WI38 (cell line): ENCODE measurements at regions not wholly inside any gene's neighbourhood (a gene's known extent, or its start where the extent isn't known, plus 50 kb on each side); places are given as distances from the start of the nearest gene placed in this dataset.

ENCODE experiments used
- H3K4me3 ChIP-seq: 2 replicates; pipeline ENCODE4 v1.5.1; 2011; ENCODE audit warnings: low read depth, mild to moderate bottlenecking, control low read depth, low read length
- TF ChIP-seq, protein P1 (sequence below): IDR thresholded peaks from 2 replicates; pipeline ENCODE4 v1.5.1; 2012; ENCODE audit warnings: low read depth, mild to moderate bottlenecking, control low read depth, low read length

DNA sequence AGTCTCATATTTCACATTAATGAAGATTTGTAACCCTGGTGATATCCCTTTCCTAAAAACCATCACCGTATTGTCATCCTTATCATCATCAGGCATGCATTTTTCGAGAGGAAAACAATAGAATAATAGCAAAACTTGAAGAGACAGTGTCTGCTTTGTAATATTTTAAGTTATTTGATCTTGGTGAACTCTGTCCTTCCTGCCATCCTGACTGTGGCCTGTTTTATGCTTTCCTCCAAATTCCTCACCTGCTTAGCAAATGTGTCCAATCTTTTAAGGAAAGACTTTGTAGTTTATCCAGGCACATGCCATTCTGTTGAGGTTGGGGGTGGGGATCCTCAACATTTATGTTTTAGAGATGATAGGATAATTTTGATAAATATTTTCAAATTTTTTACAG is 306.1 kb upstream of the COL8A1 start:
- TF ChIP-seq, protein P1, sequence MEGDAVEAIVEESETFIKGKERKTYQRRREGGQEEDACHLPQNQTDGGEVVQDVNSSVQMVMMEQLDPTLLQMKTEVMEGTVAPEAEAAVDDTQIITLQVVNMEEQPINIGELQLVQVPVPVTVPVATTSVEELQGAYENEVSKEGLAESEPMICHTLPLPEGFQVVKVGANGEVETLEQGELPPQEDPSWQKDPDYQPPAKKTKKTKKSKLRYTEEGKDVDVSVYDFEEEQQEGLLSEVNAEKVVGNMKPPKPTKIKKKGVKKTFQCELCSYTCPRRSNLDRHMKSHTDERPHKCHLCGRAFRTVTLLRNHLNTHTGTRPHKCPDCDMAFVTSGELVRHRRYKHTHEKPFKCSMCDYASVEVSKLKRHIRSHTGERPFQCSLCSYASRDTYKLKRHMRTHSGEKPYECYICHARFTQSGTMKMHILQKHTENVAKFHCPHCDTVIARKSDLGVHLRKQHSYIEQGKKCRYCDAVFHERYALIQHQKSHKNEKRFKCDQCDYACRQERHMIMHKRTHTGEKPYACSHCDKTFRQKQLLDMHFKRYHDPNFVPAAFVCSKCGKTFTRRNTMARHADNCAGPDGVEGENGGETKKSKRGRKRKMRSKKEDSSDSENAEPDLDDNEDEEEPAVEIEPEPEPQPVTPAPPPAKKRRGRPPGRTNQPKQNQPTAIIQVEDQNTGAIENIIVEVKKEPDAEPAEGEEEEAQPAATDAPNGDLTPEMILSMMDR = no peak
- H3K4me3 ChIP-seq = no peak overlapping the region

DNA sequence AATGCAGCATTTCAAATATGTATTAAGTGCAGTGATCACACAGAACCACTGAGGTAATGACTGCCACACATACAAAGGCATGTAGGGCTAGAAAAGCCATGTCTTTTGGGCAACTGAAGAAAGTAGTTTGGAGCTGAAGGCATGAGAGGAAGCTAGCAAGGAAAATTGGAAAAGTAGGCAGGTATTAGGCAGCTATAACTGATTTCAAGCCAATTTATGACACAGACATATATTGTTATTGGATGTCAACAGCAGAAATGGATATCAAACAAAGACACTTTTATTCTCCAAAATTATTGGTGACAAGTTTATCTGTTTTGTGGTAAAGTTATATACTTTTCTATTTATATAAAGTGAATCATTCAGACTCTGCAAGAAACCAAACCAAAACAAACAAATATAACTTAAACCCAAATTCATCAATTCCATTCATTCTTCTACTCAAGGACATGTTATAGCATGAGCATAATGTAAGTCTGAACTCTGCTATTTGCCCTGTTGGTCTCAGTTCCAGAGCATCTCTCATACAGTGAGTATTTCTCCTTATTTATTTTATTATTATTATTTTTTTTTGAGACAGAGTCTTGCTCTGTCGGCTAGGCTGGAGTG is 307.4 kb upstream of the COL8A1 start:
- no peak overlapping the region for H3K4me3 ChIP-seq
- TF ChIP-seq, protein P1 = no peak

- TF ChIP-seq, protein P1 = no peak
- no peak overlapping the region for H3K4me3 ChIP-seq
Measured at GRCh38 chr3:99330281-99330680, 308.1 kb upstream of the COL8A1 start.

GRCh38 chr3:99325402-99325801 is 313.0 kb upstream of the COL8A1 start:
- TF ChIP-seq, protein P1 = no peak
- H3K4me3 ChIP-seq = no peak overlapping the region

- no peak overlapping the region for H3K4me3 ChIP-seq
- TF ChIP-seq, protein P1 = no peak
Measured at GRCh38 chr3:99324636-99325203, 313.7 kb upstream of the COL8A1 start.

- H3K4me3 ChIP-seq = no peak overlapping the region
- TF ChIP-seq, protein P1 = no peak
Measured at GRCh38 chr3:99323940-99324339, 314.5 kb upstream of the COL8A1 start.

DNA sequence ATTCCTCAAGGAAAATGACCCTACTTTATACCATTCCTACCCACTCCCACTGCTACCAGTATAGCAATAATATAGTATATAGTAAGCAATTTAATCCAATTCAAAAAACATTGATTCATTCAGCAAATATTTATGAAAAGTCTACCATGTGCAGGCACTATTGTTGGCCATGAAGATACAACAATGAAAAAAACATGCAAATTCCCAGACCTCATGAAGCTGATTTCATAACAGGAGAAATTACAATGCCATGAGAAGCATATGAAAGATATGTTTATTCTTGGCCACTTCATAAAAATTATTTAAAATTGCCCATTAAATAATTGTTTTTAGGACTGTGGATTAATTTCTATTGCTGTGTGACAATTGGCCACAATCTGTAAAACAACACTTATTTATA is 315.8 kb upstream of the COL8A1 start:
- H3K4me3 ChIP-seq = no peak overlapping the region
- TF ChIP-seq, protein P1 = no peak
